Activated CD4-positive, alpha-beta T cell treated with anti-CD3 and anti-CD28 coated beads, Interleukin-2, amount 50 U/mL, for 16 hours (primary cell): ENCODE measurements at regions not wholly inside any gene's neighbourhood (a gene's known extent, or its start where the extent isn't known, plus 50 kb on each side); places are given as distances from the start of the nearest gene placed in this dataset.
"Not testable (repeated sequence)": the region's sequence is repeated elsewhere in the genome, so short reads cannot be mapped to it uniquely, and the experiment has no call there.

Experiments used
- DNase-seq: peaks from one replicate; pipeline ENCODE4 v3.0.0-alpha.2; 2020

DNA sequence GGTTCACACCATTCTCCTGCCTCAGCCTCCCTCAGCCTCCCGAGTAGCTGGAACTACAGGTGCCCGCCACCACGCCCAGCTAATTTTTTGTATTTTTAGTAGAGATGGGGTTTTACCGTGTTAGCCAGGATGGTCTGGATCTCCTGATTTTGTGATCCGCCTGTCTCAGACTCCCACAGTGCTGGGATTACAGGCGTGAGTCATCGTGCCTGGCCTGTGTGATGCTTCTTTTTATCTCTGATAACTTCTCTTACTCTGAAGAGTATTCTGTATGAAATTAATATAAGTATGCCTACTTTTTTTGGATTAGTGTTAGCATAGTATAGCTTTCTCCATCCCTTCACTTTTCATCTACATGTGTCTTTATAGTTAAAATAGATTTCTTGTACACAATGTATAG lies 180.8 kb upstream of the GALNT15 start:
- DNase-seq, result not testable (repeated sequence)

DNA sequence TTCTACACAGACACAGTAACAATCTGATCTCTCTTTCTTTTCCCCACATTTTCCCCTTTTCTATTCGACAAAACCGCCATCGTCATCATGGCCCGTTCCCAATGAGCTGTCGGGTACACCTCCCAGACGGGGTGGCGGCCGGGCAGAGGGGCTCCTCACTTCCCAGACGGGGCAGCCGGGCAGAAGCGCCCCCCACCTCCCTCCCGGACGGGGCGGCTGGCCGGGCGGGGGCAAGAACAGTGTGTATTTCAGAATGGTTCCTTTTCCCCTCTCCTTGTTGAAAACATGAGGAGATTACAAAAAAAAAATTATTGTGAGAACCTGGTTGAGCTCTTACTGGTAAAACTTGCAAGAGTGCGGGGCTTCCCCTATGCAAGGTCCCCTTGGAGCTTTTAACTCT lies 178.0 kb upstream of the GALNT15 start:
- not testable (repeated sequence) for DNase-seq

DNA sequence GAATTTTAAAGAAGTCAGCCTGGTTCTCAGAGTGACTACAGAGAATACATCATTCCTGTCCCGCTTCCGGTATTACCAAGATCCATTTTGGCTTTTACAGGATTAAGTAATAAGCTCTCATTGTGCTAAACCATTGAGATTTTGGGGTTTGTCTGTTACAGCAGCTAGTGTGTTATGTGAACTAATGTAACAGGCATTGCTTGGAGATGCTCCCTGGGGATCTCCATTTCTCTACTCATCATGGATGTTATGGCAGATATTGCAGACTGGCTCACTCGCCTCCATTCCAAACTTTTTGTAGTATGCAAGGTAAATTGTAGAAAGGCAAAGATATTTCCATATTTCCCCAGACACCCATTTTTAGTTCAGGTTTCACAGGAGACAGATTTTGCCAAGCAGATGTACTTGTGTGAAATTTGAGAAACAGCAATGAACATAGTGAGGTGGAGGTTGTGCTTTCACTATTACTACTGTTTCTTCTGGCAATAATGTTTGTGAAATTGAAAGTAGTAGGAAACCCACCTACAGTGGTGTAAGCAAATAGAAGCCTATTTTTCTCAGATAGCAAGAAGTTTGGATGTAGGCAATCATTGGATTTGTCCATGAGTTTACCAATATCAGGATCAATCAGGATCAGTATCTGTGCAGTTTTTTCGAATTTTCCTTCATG lies 177.1 kb upstream of the GALNT15 start:
- peak; percentile 10 for DNase-seq

DNA sequence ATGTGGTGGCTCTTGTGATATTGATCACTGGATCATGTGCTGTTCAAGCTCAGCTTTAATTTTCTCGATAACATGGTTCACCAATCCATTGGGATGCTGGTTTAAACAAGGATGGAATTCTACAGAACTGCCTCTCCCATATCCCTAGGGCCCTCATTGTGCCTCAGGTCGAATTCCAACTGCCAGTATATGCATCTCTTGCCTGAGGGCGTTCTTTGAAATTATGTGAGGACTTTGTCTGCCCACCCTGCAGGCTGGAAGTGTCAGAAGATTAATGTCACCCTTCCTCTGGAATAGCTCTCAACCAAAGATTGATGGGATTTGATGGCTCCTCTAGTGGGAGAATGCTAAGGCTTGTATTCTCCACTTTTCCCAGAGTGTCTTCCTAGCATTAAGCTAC lies 175.6 kb upstream of the GALNT15 start:
- DNase-seq, result no peak

DNA sequence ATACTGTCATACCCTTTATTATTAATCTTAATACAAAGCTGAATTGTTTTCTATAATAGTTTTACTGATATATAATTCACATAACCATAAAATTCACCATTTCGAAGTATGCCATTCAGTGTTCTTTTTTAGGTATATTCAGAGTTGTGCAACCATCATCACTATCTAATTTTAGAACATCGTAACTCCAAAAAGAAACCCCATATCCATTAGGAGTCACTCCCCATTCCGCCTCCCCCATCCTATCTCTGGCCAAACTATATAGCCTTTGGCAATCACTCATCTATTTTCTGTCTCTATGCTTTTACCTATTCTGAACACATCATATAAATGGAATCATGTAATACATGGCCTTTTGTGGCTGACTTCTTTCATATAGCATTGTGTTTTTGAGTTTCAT lies 169.7 kb upstream of the GALNT15 start:
- no peak for DNase-seq

DNA sequence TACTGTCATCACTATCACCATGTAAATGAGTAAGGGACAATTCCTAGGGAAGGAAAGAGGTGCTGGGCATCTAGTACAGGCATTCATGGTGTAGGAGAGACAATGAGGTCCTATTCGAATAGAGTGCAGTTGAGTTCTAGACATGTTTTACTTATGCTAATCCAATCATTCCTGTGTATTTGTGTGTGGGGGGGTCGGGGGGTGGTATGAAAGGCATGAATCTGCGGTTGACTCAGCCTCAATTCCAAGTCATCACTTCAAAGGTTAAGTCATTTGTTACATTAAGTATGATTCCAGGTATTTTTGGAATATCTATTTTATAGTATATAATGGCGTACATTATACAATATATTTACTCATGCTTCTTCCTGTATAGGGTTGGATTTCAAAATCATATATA lies 163.1 kb upstream of the GALNT15 start:
- no peak for DNase-seq

DNA sequence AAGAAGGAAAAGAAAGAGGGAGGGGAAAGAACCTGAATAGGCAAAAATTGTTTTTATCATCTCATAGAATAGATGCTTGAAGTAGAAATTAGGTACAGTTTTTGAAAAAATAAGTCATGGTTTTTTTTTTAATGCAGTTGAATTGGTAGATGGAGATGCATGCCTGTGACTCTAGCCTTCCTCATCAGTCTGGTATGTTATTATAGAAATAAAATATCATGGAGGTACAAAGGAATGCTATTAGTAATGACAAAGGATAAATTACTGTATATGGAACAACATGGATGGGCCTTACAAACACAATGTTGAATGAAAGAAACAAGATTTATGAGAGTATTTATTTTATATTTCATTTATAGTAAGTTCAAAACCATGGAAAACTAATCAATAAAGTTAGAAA lies 162.4 kb upstream of the GALNT15 start:
- DNase-seq, result no peak

DNA sequence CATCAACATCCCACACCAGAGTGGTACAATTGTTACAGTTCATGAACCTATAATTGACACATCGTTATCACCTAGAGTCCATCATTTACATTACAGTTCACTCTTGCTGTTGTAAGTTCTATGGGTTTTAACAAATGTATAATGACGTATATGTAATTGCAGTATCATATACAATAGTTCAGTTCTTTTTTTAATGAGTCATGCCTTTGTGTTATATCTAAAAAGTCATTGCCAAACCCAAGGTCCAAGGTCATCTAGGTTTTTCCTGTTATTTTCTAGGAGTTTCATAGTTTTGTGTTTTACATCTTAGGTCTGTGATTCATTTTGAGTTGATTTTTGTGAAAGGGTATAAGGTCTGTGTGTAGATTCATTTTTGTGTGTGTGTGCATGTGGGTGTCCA lies 160.9 kb upstream of the GALNT15 start:
- no peak for DNase-seq

DNA sequence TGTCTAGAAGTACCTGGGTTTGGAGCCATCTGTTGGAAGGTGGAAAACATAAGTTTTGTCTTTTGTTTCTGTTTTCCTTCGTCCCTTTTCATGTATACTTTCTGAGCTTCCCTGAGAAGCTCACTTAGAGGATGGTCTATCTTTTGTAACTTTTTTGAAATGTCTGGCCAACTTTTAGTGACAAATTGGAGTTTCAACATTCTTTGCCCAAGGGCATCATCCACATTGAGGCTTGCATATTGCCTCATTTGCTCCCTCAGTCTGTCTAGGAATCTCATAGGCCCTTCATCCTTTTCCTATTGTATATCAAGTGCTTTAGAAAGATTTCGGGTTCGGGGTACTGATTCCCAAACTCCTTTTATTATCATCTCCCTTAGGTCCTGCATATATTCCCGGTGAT lies 152.7 kb upstream of the GALNT15 start:
- DNase-seq, result not testable (repeated sequence)

DNA sequence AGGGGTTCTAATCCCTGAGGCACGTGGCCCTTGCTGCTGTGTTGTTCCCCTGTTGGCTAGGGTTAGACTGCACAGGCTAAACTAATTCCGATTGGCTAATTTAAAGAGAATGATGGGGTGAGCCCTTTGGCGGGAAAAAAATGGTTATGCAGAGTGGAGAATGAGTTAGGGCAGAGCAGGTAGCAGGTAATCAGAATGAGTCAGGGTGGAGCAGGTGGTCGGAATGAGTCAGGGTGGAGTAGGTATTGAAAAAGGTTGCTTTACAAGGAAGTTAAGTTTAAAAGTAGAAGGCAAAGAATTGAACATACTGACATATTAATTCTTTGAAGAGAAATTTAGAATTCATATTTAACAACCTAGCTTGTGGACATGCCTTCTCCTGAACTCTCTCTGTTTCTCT lies 150.6 kb upstream of the GALNT15 start:
- not testable (repeated sequence) for DNase-seq

DNA sequence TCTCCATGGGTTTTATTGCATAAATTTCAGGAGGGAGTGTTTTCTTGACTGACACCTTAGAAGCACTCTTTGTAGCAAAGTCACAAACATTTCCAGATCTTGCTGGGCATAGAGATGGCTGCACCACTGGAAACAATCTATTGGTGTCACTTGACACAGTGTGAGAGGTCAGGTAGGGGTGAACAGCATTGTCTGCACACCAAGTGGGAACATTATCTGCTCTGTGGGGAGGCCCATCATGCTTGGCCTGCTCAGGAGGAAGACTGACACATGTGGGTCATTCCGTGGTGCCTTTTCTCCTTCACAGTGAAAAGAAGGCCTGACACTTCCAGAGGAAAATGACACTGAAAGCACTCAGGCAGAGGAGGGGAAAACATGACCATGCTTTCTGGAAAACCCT lies 149.9 kb upstream of the GALNT15 start:
- no peak for DNase-seq

DNA sequence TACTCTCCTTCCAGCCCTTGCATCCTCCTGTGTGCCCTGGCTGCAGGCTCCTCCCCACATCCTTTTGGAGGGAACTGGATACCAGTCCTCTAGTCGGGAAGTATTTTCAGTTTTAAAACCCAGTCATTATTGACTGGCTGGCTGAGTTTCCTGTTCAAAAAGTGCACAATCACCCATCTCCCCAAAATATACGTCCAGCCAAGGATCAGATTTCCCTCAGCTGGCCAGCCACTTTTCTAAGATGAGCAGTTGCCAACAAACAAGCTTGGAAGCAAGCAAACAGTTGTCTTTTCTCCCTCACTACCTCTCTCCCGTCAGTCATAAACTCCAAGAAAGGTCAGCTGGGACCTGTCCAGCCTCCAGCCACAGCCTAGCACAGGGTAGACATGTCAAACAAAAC lies 147.7 kb upstream of the GALNT15 start:
- DNase-seq, result no peak

DNA sequence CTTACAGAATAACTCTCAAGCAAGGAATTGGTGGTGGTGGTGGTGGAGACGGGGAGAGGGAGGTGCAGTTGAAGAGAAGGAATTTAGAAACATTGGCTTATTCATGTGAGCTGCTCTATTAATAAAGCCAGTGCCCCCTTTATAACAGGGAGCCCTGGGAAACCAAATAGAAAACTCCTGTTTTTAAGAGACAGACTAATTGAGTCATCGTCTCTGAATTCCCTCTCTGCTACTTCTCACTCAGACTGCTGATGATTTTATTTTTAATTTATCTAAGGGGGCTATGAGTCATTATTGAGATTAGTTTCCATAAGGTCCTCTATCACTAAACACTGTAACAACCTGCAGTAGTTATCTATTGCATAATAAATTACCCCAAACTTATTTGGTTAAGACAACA lies 145.9 kb upstream of the GALNT15 start:
- DNase-seq, result no peak

DNA sequence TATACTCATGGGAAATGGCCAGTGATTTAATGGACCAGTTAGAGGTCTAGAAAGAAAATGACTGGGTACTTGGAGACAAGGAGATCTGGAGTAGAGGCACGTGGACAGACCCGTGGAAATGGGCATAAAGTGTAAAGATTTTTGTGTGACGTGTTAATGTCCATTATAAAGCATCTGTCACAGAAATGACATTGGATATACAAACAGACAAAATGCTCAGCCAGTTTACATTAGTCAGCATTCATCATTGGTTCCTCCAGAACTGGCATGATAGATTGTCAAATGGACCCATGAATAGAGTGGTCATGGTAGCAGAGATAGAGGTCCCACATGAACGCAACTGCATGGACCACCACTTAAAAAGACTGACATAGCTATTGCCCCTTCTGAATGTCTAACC lies 144.1 kb upstream of the GALNT15 start:
- DNase-seq, result no peak

DNA sequence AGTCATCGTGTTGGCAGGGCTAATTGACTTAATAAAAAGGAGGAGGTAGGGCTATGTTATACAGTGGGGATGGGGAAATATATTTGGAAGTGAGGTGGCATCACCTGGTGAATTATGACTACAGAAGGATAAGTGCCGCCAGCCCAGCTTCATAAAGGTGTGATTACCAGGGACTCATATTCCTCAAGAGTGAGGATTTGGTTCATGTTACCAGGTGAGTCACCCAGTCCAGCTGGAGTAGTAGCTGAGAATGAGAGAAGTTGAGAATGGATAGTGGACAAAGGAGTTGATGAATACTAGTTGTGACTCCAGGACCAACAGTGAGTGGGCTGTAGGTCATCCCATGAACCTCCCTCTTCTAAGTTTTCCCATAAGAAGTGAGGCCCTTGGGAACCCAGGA lies 143.0 kb upstream of the GALNT15 start:
- no peak for DNase-seq

DNA sequence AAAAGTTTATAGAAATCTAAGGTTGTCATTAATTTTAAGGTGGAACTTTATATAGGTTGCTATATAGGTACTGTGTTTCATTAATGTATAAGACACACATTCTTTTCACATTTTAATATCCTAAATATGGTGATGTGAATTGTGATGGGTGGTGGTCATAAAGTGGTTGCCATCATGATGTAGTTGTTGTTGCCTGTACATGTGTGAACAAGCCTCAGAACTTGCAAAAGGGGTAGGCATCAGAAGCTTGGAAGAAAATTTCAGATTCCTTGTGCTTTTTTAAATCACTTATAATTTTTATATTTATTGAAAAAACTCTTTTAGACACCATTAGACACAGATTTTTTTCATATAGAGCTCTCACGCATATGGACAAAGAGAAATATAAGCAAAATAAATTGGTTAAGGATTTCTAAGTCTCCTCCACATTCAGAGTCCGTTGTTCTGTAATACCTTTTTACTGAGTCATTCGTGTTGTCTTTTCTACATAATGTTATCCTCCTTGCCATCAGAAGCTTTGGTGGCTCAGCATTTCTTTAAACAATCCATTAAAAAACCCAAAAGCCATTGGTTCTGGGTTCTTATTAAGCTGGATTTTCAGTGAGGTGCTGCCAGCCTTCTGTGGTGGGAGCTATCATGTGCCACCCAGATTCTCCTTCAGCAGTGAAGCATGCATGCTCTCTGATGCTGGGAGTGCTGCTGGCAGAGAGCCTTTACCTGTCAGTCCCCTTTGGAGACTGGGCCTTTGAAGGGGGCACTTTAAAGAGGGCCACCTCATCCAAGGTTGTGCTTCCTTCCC lies 140.4 kb upstream of the GALNT15 start:
- no peak for DNase-seq

DNA sequence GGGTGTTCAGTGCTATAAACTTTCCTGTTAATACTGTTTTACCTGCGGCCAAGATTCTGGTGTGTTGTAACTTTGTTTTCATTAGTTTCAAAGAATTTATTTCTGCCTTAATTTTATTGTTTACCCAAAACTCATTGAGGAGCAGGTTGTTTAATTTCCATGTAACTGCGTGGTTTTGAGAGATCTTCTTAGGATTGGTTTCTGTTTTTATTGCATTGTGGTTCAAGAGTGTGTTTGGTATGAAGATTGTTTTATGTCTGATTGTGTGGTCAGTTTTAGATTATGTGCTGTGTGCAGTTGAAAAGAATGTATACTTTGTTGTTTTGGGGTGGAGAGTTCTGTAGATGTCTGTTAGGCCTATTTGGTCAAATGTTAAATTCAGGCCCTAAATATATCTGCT lies 133.5 kb upstream of the GALNT15 start:
- DNase-seq, result no peak

DNA sequence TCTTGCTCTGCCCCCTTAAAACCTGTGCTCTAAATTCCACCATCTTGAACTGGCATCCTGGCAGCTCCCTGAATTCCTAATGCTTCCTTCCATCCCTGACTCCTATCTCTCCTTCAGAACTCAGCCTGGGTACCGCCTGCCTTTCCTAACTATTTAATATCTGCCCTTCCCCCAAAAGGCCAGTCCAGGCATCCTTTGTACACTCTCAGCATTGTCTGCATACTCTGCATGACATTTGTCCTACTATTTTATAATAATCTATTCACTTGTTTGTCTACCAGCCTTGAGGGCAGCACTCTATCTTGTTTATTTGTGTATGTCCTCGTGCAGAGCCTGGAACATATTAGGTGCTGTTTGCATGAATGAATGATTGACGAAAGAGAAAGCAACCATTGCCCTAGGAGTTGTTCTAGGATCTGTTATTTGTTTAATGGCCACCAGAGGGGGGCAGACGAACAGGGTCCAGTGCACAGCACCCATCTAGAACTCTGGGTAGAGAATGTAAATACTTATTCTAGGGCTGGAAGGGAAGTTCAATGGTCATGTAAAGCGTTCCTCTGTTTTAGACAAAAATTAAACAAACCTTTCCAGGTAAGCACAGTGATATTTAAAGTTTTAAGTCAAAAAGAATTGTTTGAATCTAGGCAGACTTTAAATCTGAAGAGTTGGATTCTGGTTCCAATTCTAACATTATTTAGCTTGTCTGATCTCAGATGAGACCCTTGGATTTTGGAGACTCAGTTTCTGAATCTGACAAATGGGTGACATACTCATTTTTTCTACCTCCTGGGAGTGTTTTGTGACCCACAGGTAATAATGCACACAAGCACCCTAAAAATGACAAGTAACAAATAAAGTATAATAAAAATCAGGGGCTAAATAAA lies 125.8 kb upstream of the GALNT15 start:
- peak; percentile 63 for DNase-seq

DNA sequence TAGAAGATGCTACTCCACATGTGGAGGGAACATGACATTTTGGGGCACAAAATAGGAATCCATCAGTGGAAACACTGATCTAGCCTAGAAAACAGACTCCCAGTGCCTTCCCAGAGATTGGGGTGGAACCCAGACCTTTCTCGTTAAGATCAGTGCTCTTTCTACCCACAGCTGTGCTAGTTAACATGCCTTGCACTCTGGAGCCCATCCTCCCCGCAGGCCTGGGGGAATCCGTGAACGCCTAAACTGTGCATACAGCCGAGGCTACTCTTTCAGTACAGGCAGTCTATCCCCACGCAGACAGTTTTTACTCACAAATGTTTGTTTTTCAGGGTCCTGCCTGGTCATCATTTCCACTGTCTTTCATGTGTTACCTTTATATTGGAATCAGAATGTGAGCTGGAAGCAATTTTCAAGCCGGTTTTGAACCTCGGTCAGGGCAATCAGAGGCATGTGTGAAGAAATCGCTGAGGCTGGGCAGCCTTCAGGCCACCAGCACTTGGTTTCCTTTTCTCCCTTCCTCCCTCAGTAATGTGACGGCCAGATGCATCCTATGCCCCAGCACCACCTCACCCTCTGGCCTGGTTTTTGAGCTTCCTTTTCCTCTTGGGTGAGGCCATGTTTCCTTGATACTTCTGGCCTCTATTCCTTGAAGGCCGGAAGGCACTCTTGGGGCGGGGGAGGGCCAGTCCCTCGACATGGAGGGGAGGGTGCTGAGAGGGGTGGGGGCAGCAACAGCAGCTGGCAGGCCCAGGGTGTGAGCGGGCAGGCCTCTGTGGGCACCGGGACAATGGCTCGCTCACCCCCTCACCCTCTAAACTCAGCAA lies 123.6 kb upstream of the GALNT15 start:
- no peak for DNase-seq

DNA sequence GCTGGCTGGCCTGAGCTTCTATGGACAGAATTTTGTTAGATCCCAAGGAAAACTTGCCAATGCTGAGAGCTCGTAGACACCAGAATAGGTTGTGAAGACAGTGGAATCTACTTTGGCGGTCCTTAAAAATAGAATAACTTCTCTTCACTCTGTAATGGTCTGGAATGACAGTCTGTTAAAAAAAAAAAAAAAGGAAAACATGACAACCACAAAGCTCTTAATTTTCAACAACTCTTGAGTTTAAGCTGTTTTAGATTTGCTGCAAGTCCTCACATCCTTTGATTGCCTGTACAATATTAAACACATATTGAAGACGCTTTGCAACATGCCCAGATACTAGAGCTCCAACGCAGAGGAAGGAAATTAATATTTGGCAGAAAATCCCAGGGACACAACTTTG lies 122.8 kb upstream of the GALNT15 start:
- DNase-seq, result no peak

DNA sequence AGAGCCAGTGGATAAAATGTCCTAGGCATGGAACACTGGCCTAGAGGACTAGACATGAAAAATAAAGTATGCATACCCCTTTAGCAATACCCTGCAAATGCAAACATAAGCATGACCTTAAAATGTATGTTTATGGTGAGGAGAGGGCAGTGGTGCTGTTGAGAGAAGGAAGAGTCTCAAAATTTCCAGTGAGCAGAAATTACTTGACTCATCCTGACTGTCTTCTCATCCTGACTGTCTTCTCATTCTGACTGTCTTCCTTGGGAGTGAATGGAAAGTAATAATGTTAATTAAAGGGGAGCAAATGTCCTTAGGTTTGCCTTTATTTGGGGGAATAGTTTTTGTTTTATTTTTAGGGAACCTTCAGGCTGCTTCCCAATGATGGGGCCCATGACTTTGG lies 121.5 kb upstream of the GALNT15 start:
- no peak for DNase-seq

DNA sequence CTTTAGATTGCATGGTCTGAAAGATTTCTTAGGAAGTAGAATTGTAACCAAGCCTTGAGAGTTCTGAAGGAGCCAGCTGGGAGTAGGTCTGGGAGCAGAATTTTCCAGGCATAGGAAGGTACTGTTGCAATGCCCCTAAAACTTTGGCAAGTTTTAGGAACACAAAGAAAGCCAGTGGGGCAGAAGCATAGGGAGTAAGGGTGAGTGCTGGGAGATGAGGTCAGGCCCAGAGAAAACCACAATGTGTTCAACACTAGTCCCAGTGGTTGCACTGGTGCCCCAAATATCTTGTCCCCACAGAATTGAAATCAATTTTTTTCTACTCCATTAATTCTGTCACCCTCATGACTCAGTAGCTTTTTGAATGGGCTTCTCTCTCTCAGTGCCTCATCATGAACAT lies 120.7 kb upstream of the GALNT15 start:
- DNase-seq, result no peak
